HG02588 (cell line): ENCODE measurements at regions not wholly inside any gene's neighbourhood (a gene's known extent, or its start where the extent isn't known, plus 50 kb on each side); places are given as distances from the start of the nearest gene placed in this dataset.
A peak's percentile ranks its signal among the peaks of the same experiment; 100 is the strongest.

Experiments
- ATAC-seq: cut with Tn5 transposase; IDR thresholded peaks from one replicate; pipeline ENCODE4 v1.9.1; 2021; ENCODE audit warnings: mild to moderate bottlenecking, moderate library complexity; ENCODE audit not compliant: unreplicated experiment

GRCh38 chr17:56648321-56648720 lies 54.8 kb downstream of the NOG start:
- ATAC-seq, result no peak

- ATAC-seq, result no peak
Observed at GRCh38 chr17:56648806-56649205, 55.3 kb downstream of the NOG start.

GRCh38 chr17:56652628-56653027 lies 59.1 kb downstream of the NOG start:
- no peak for ATAC-seq

- ATAC-seq, result peak; percentile 96
Observed at GRCh38 chr17:56653877-56654276, 60.4 kb downstream of the NOG start.

- no peak for ATAC-seq
Observed at GRCh38 chr17:56656701-56657327, 63.3 kb downstream of the NOG start.

GRCh38 chr17:56658648-56659047 lies 65.1 kb downstream of the NOG start:
- ATAC-seq, result no peak

- ATAC-seq, result no peak
Observed at GRCh38 chr17:56659622-56660021, 66.1 kb downstream of the NOG start.

GRCh38 chr17:56661906-56662305 lies 68.4 kb downstream of the NOG start:
- no peak for ATAC-seq

GRCh38 chr17:56665864-56666263 lies 72.4 kb downstream of the NOG start:
- ATAC-seq, result no peak

GRCh38 chr17:56667925-56668458 lies 74.5 kb downstream of the NOG start:
- ATAC-seq, result no peak

- no peak for ATAC-seq
Observed at GRCh38 chr17:56672195-56672594, 78.7 kb downstream of the NOG start.

- no peak for ATAC-seq
Observed at GRCh38 chr17:56674401-56674925, 81.0 kb downstream of the NOG start.

GRCh38 chr17:56675876-56676660 lies 82.6 kb downstream of the NOG start:
- no peak for ATAC-seq

- ATAC-seq, result no peak
Observed at GRCh38 chr17:56676810-56677209, 83.3 kb downstream of the NOG start.

GRCh38 chr17:56678249-56679114 lies 85.0 kb downstream of the NOG start:
- ATAC-seq, result no peak

GRCh38 chr17:56679115-56679776 lies 85.7 kb downstream of the NOG start:
- ATAC-seq, result no peak

- no peak for ATAC-seq
Observed at GRCh38 chr17:56679777-56680422, 86.4 kb downstream of the NOG start.

GRCh38 chr17:56680676-56681075 lies 87.2 kb downstream of the NOG start:
- no peak for ATAC-seq

GRCh38 chr17:56681561-56682266 lies 88.2 kb downstream of the NOG start:
- ATAC-seq, result peak; percentile 50
